Activated CD8-positive, alpha-beta T cell treated with anti-CD3 and anti-CD28 coated beads, Interleukin-2, amount 10 ng/mL, durations not matched to agents 7 days and 5 days (primary cell): ENCODE measurements at regions not wholly inside any gene's neighbourhood (a gene's known extent, or its start where the extent isn't known, plus 50 kb on each side); places are given as distances from the start of the nearest gene placed in this dataset.

Source experiments
- ATAC-seq: fragments of 150-1000 bp; cut with Tn5 transposase; one replicate; pipeline ENCODE4 v1.10.0; 2021; ENCODE audit warnings: moderate library complexity
- CTCF ChIA-PET: fragments of 350-600 bp; sonication (Branson Sonifier 250); formaldehyde crosslinking; loops from one replicate; lab custom pipeline; 2021; ENCODE audit warnings: antibody characterized with exemption; lab: Charles Lee
- POLR2A ChIA-PET: fragments of 350-600 bp; sonication (Branson Sonifier 250); formaldehyde crosslinking; loops from one replicate; lab custom pipeline; 2021; ENCODE audit warnings: antibody characterized with exemption; lab: Charles Lee
- DNase-seq: peaks from one replicate; pipeline ENCODE4 v3.0.0-alpha.2; 2020
- H3K27ac Mint-ChIP-seq: one replicate; pipeline ENCODE4 v1.8.0; 2021; ENCODE audit warnings: mild to moderate bottlenecking, mixed read lengths
- H3K27me3 Mint-ChIP-seq: one replicate; pipeline ENCODE4 v1.8.0; 2021; ENCODE audit warnings: low read depth, mixed read lengths
- H3K36me3 Mint-ChIP-seq: one replicate; pipeline ENCODE4 v1.8.0; 2021; ENCODE audit warnings: low read depth, mixed read lengths
- H3K4me1 Mint-ChIP-seq: one replicate; pipeline ENCODE4 v1.8.0; 2021; ENCODE audit warnings: low read depth, mixed read lengths
- H3K4me3 Mint-ChIP-seq: one replicate; pipeline ENCODE4 v1.8.0; 2021; ENCODE audit warnings: mild to moderate bottlenecking, mixed read lengths
- H3K9me3 Mint-ChIP-seq: one replicate; pipeline ENCODE4 v1.8.0; 2022; ENCODE audit warnings: mixed read lengths; ENCODE audit not compliant: insufficient read depth

GRCh38 chr10:78956391-78956790, 112.4 kb upstream of the ZMIZ1 start:
- ATAC-seq (no peak), DNase-seq (no peak)
- Mint-ChIP-seq H3K9me3 (no peaks in the 10 kb centered on the region), H3K36me3 (no peaks in the 10 kb centered on the region), H3K4me1 (no peaks in the 10 kb centered on the region), H3K4me3 (no peak overlapping the region), H3K27me3 (no peaks in the 10 kb centered on the region), H3K27ac (no peak overlapping the region)
- ChIA-PET CTCF (no interaction called here), POLR2A (no interaction called here)

- Mint-ChIP-seq H3K27ac (no peak overlapping the region), H3K36me3 (no peaks in the 10 kb centered on the region)
- no peak for ATAC-seq
Measured at GRCh38 chr10:78957471-78958039, 111.2 kb upstream of the ZMIZ1 start.

GRCh38 chr10:78959217-78959923, 109.4 kb upstream of the ZMIZ1 start:
- ATAC-seq: no peak
- H3K27me3 Mint-ChIP-seq: no peaks in the 10 kb centered on the region
- no peaks in the 10 kb centered on the region for H3K9me3 Mint-ChIP-seq
- no peak for DNase-seq
- no peaks in the 10 kb centered on the region for H3K36me3 Mint-ChIP-seq
- CTCF ChIA-PET: no interaction called here
- no peak overlapping the region for H3K27ac Mint-ChIP-seq
- POLR2A ChIA-PET: no interaction called here
- H3K4me3 Mint-ChIP-seq: no peak overlapping the region
- H3K4me1 Mint-ChIP-seq: no peaks in the 10 kb centered on the region

More at GRCh38 chr10:78957471-78958039, 111.2 kb upstream of the ZMIZ1 start:
- no peaks in the 10 kb centered on the region for H3K9me3 Mint-ChIP-seq
- DNase-seq: no peak
- no peaks in the 10 kb centered on the region for H3K4me1 Mint-ChIP-seq
- POLR2A ChIA-PET: no interaction called here
- CTCF ChIA-PET: no interaction called here
- H3K4me3 Mint-ChIP-seq: no peak overlapping the region
- no peaks in the 10 kb centered on the region for H3K27me3 Mint-ChIP-seq

GRCh38 chr10:78959924-78960285, 108.9 kb upstream of the ZMIZ1 start:
- no peaks in the 10 kb centered on the region for H3K4me1 Mint-ChIP-seq
- DNase-seq (no peak), ATAC-seq (no peak)
- CTCF ChIA-PET: no interaction called here
- no peak overlapping the region for H3K4me3 Mint-ChIP-seq
- H3K27ac Mint-ChIP-seq: no peak overlapping the region
- H3K9me3 Mint-ChIP-seq: no peaks in the 10 kb centered on the region
- no peaks in the 10 kb centered on the region for H3K27me3 Mint-ChIP-seq
- POLR2A ChIA-PET: no interaction called here
- H3K36me3 Mint-ChIP-seq: no peaks in the 10 kb centered on the region

DNA sequence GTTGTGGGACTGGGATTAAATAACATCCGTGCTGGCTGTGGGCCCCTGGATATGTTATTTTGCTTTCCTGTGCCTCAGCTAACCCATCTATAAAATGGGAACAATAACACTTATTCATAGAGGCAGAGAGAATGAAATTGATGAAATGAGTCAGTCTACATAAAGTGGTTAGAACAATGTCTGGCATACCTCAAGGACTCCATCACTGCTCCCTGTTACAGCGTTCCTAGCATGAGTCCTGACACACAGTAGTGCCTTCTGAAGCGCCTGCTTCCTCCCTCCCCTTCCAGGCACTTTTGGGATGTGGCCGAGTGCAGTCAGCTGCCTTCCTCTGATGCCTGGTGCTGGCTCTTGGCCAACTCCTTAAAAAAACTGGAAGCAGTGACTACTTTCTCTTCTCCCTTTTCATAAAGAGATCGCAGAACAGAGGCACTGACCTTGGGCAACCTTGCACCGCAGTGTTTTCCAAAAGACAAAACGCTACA, 108.4 kb upstream of the ZMIZ1 start:
- Mint-ChIP-seq H3K9me3 (no peaks in the 10 kb centered on the region), H3K4me1 (no peaks in the 10 kb centered on the region), H3K27me3 (no peaks in the 10 kb centered on the region), H3K27ac (no peak overlapping the region), H3K4me3 (no peak overlapping the region), H3K36me3 (no peaks in the 10 kb centered on the region)
- ChIA-PET CTCF (no interaction called here), POLR2A (no interaction called here)
- no peak for DNase-seq
- no peak for ATAC-seq

DNA sequence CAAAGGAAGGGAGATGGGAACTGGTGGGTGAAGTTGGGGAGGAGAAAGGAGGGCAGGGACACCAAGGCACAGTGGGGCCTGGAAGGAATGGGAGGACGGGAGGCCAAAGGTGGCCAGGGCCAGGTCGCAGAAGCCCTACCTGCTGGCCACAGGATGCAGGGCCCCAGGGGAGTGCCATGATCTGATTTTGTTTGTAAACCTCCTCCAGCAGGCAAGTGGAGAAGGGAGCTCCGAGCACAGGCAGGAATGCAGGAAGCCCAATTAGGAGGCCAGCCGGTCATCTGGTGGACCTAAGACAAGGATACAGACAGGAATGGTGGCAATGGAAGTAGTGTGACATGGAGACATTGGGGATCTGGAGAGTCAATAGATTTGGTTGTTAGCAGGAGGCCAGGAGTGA, 107.0 kb upstream of the ZMIZ1 start:
- no peaks in the 10 kb centered on the region for H3K27me3 Mint-ChIP-seq
- no peaks in the 10 kb centered on the region for H3K36me3 Mint-ChIP-seq
- no peak overlapping the region for H3K27ac Mint-ChIP-seq
- H3K9me3 Mint-ChIP-seq: no peaks in the 10 kb centered on the region
- CTCF ChIA-PET: interaction anchor here (3.1 kb wide), 1 partner anchor 13 kb away, joined by 9 read pairs; no protein-coding TSS in a partner anchor
- POLR2A ChIA-PET: no interaction called here
- DNase-seq (no peak), ATAC-seq (no peak)
- H3K4me1 Mint-ChIP-seq: no peaks in the 10 kb centered on the region
- H3K4me3 Mint-ChIP-seq: no peak overlapping the region

GRCh38 chr10:78963074-78964034, 105.4 kb upstream of the ZMIZ1 start:
- Mint-ChIP-seq H3K9me3 (no peaks in the 10 kb centered on the region), H3K4me3 (no peak overlapping the region), H3K36me3 (no peaks in the 10 kb centered on the region), H3K4me1 (no peaks in the 10 kb centered on the region), H3K27me3 (no peaks in the 10 kb centered on the region), H3K27ac (no peak overlapping the region)
- CTCF ChIA-PET: interaction anchor here (2.8 to 3.1 kb wide), 2 partner anchors 12 to 232 kb away, joined by 9 to 12 read pairs; no protein-coding TSS in a partner anchor
- ATAC-seq (no peak), DNase-seq (no peak)
- POLR2A ChIA-PET: interaction anchor here (0.7 kb wide), 1 partner anchor 74 kb away, joined by 3 read pairs; no protein-coding TSS in a partner anchor

DNA sequence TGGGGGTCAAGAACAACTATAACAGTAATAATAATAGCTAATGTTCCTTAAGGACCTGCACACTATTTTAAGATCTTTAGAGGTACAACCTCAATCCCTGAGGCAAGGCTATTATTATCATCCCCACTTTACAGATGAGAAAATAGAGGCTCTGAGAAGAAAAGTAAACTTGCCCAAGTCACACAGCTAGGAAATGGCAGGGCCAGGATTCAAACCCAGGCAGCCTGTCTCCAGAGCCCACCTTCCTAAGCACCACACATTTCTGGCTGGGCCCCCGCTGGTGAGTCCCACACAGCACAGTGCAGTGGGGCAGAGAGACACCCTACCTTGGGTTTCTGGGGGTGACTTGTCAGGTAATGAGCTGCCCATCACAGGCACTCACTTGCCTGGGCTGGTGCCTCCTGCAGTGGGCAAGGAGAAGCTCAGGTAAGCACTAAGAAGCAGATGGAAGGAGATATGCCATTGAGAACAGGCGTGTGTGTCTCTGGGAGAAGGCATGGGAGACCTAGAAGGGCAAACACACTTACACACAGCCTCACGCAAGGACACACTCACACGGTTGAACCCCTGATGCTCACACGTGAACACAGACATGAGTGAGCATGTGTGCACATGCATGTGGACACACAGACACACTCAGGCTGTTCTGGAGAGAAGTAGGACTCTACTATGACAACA, 104.4 kb upstream of the ZMIZ1 start:
- Mint-ChIP-seq H3K27ac (no peak overlapping the region), H3K9me3 (no peaks in the 10 kb centered on the region), H3K4me1 (no peaks in the 10 kb centered on the region), H3K4me3 (no peak overlapping the region), H3K27me3 (no peaks in the 10 kb centered on the region), H3K36me3 (no peaks in the 10 kb centered on the region)
- DNase-seq (no peak), ATAC-seq (no peak)
- CTCF ChIA-PET: interaction anchor here (2.8 kb wide), 1 partner anchor 231 kb away, joined by 12 read pairs; no protein-coding TSS in a partner anchor
- POLR2A ChIA-PET: interaction anchor here (0.6 kb wide), 1 partner anchor 321 kb away, joined by 3 read pairs; no protein-coding TSS in a partner anchor

GRCh38 chr10:78964952-78965633, 103.7 kb upstream of the ZMIZ1 start:
- Mint-ChIP-seq H3K36me3 (no peaks in the 10 kb centered on the region), H3K27ac (no peak overlapping the region), H3K9me3 (no peaks in the 10 kb centered on the region), H3K4me3 (no peak overlapping the region), H3K4me1 (no peaks in the 10 kb centered on the region), H3K27me3 (no peaks in the 10 kb centered on the region)
- no peak for DNase-seq
- ChIA-PET POLR2A (no interaction called here), CTCF (interaction anchor here (2.8 kb wide), 1 partner anchor 230 kb away, joined by 12 read pairs; no protein-coding TSS in a partner anchor)
- no peak for ATAC-seq

DNA sequence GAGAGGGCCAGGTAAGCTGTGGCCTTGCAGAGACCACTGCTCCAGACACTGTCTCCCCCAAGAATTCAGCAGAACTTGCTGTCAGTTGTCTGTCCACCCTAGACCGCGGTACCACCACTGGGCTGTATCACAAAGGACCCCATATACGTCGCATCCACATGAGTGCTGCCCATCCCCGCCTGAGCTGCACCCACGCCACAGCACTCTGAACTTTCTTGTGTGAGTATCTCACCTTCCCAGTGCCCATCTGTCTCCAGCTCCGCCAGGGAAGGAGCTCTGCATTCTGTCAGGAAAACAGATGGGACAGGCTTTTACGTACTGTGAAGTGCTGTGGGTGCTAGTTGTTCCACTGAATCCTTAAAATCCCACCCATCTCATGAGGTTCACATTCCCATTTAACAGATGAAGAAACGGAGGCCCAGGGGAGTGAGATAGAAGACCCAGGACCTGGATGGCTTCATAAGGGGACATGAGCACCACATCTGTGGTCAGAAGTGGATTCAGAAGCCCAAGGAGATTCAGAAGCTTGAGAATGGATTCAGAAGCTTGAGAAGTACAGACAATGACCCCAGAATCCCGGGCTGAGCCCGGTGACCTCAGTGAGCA, 102.5 kb upstream of the ZMIZ1 start:
- Mint-ChIP-seq H3K36me3 (no peaks in the 10 kb centered on the region), H3K9me3 (no peaks in the 10 kb centered on the region), H3K27ac (no peak overlapping the region), H3K27me3 (no peaks in the 10 kb centered on the region), H3K4me1 (no peaks in the 10 kb centered on the region), H3K4me3 (no peak overlapping the region)
- ATAC-seq: no peak
- ChIA-PET POLR2A (no interaction called here), CTCF (interaction anchor here (1.1 kb wide), 1 partner anchor 86 kb away, joined by 3 read pairs; no protein-coding TSS in a partner anchor)
- no peak for DNase-seq
